H9 (cell line): ENCODE measurements at regions not wholly inside any gene's neighbourhood (a gene's known extent, or its start where the extent isn't known, plus 50 kb on each side); places are given as distances from the start of the nearest gene placed in this dataset.

Source experiments
- DNase-seq: peaks from one replicate; pipeline ENCODE4 v3.0.0-alpha.2; 2017
- H2AFZ ChIP-seq: one replicate; pipeline ENCODE4 v1.6.1; 2013; ENCODE audit warnings: mild to moderate bottlenecking, low read length, control low read depth, moderate library complexity
- H2AK5ac ChIP-seq: 2 replicates; pipeline ENCODE4 v1.6.1; 2013; ENCODE audit warnings: low read length, control low read depth, mixed read lengths; ENCODE audit not compliant: insufficient read length
- H2BK120ac ChIP-seq: one replicate; pipeline ENCODE4 v1.6.1; 2013; ENCODE audit warnings: low read depth, mild to moderate bottlenecking, low read length, control low read depth, inconsistent platforms; ENCODE audit not compliant: poor library complexity, severe bottlenecking
- H2BK12ac ChIP-seq: 2 replicates; pipeline ENCODE4 v1.6.1; 2013; ENCODE audit warnings: low read length, control low read depth, mixed read lengths, low read depth; ENCODE audit not compliant: insufficient read length
- H2BK15ac ChIP-seq: 2 replicates; pipeline ENCODE4 v1.6.1; 2013; ENCODE audit warnings: low read depth, low read length, control low read depth
- H2BK20ac ChIP-seq: one replicate; pipeline ENCODE4 v1.6.1; 2013; ENCODE audit warnings: low read depth, mild to moderate bottlenecking, low read length, control low read depth, inconsistent platforms; ENCODE audit not compliant: poor library complexity, severe bottlenecking
- H2BK5ac ChIP-seq: 2 replicates; pipeline ENCODE4 v1.6.1; 2013; ENCODE audit warnings: low read length, control low read depth, mixed read lengths; ENCODE audit not compliant: insufficient read length
- H3K14ac ChIP-seq: 2 replicates; pipeline ENCODE4 v1.6.1; 2013; ENCODE audit warnings: low read length, control low read depth; ENCODE audit not compliant: insufficient read depth
- H3K18ac ChIP-seq: 2 replicates; pipeline ENCODE4 v1.6.1; 2013; ENCODE audit warnings: low read depth, mild to moderate bottlenecking, mixed read lengths, low read length, control low read depth; ENCODE audit not compliant: insufficient read length
- H3K23ac ChIP-seq: 2 replicates; pipeline ENCODE4 v1.6.1; 2013; ENCODE audit warnings: low read length, control low read depth, mixed read lengths, low read depth; ENCODE audit not compliant: insufficient read length
- H3K23me2 ChIP-seq: 2 replicates; pipeline ENCODE4 v1.6.1; 2013; ENCODE audit warnings: low read depth, mild to moderate bottlenecking, mixed read lengths, low read length, control low read depth; ENCODE audit not compliant: insufficient read length, poor library complexity, severe bottlenecking
- H3K27ac ChIP-seq: 2 replicates; pipeline ENCODE4 v1.5.1; 2013; ENCODE audit warnings: low read length, control low read depth, mixed read lengths, low read depth; ENCODE audit not compliant: insufficient read length
- H3K27me3 ChIP-seq: 2 replicates; pipeline ENCODE4 v1.6.1; 2013; ENCODE audit warnings: low read length, control low read depth, inconsistent platforms; ENCODE audit not compliant: insufficient read depth
- H3K4ac ChIP-seq: 2 replicates; pipeline ENCODE4 v1.6.1; 2013; ENCODE audit warnings: low read depth, mild to moderate bottlenecking, control low read depth, inconsistent platforms, low read length, moderate library complexity
- H3K4me1 ChIP-seq: 2 replicates; pipeline ENCODE4 v1.6.1; 2013; ENCODE audit warnings: low read length, control low read depth, inconsistent platforms; ENCODE audit not compliant: insufficient read depth
- H3K4me2 ChIP-seq: 2 replicates; pipeline ENCODE4 v1.6.1; 2013; ENCODE audit warnings: low read length, control low read depth, mixed read lengths; ENCODE audit not compliant: insufficient read length, insufficient read depth
- H3K56ac ChIP-seq: 2 replicates; pipeline ENCODE4 v1.6.1; 2013; ENCODE audit warnings: low read depth, mild to moderate bottlenecking, mixed read lengths, low read length, control low read depth; ENCODE audit not compliant: insufficient read length
- H3K79me1 ChIP-seq: 2 replicates; pipeline ENCODE4 v1.6.1; 2013; ENCODE audit warnings: low read depth, mild to moderate bottlenecking, moderate library complexity, low read length, control low read depth, inconsistent platforms; ENCODE audit not compliant: insufficient read depth, poor library complexity, severe bottlenecking
- H3K79me2 ChIP-seq: 2 replicates; pipeline ENCODE4 v1.6.1; 2013; ENCODE audit warnings: low read length, control low read depth, inconsistent platforms; ENCODE audit not compliant: insufficient read depth
- H3K9ac ChIP-seq: 2 replicates; pipeline ENCODE4 v1.6.1; 2013; ENCODE audit warnings: low read length, control low read depth, mixed read lengths; ENCODE audit not compliant: insufficient read length; ENCODE audit errors: extremely low read depth
- H3K9me3 ChIP-seq: one replicate; pipeline ENCODE4 v1.6.1; 2013; ENCODE audit warnings: low read depth, low read length, inconsistent platforms; ENCODE audit not compliant: control insufficient read depth
- H3T11ph ChIP-seq: one replicate; pipeline ENCODE4 v1.6.1; 2013; ENCODE audit warnings: mild to moderate bottlenecking, low read length, control low read depth, inconsistent platforms
- H4K20me1 ChIP-seq: one replicate; pipeline ENCODE4 v1.6.1; 2013; ENCODE audit not compliant: control insufficient read depth, insufficient read length, insufficient read depth
- H4K5ac ChIP-seq: 2 replicates; pipeline ENCODE4 v1.6.1; 2013; ENCODE audit warnings: low read depth, mild to moderate bottlenecking, mixed read lengths, low read length, control low read depth; ENCODE audit not compliant: insufficient read length
- H4K8ac ChIP-seq: replicated peaks from 2 replicates; pipeline ENCODE4 v1.6.1; 2013; ENCODE audit warnings: low read length, control low read depth, mixed read lengths, low read depth; ENCODE audit not compliant: insufficient read length
- H4K91ac ChIP-seq: 2 replicates; pipeline ENCODE4 v1.6.1; 2013; ENCODE audit warnings: low read depth, mild to moderate bottlenecking, moderate library complexity, mixed read lengths, low read length, control low read depth; ENCODE audit not compliant: insufficient read length
- H3K27ac Mint-ChIP-seq, 3 experiments: 2 replicates in 2 of 3; 3 replicates in 1 of 3; pipeline ENCODE4 v1.8.0; 2020 to 2021; ENCODE audit warnings: mixed read lengths in 3 of 3, mild to moderate bottlenecking in 1 of 3, moderate library complexity in 1 of 3
- H3K27me3 Mint-ChIP-seq: 2 replicates; pipeline ENCODE4 v1.8.0; 2021; ENCODE audit warnings: low read depth, mild to moderate bottlenecking, moderate library complexity, mixed read lengths
- H3K36me3 Mint-ChIP-seq, 3 experiments: 2 replicates in 2 of 3; 3 replicates in 1 of 3; pipeline ENCODE4 v1.8.0; 2020 to 2021; ENCODE audit warnings: low read depth in 3 of 3, mixed read lengths in 3 of 3; ENCODE audit not compliant: insufficient read depth in 1 of 3
- H3K4me1 Mint-ChIP-seq, 2 experiments: 2 replicates each; pipeline ENCODE4 v1.8.0; 2020; ENCODE audit warnings: mixed read lengths in 2 of 2
- H3K4me3 Mint-ChIP-seq, 2 experiments: 2 replicates in 1 of 2; 3 replicates in 1 of 2; pipeline ENCODE4 v1.8.0; 2020 to 2021; ENCODE audit warnings: mild to moderate bottlenecking in 2 of 2, mixed read lengths in 2 of 2, moderate library complexity in 1 of 2
- H3K9me3 Mint-ChIP-seq, 2 experiments: 2 replicates in 1 of 2; 3 replicates in 1 of 2; pipeline ENCODE4 v1.8.0; 2020; ENCODE audit warnings: mild to moderate bottlenecking in 2 of 2, mixed read lengths in 2 of 2, moderate library complexity in 1 of 2
- CTCF ChIP-seq: fragments of 200-600 bp; sonication (generic); conservative IDR thresholded peaks from 3 replicates; pipeline ENCODE4 v1.8.0; 2021; ENCODE audit warnings: antibody characterized with exemption, mild to moderate bottlenecking
- WGBS: extraction: QIAGEN DNeasy Blood & Tissue Kit; methylation state at CpG from one replicate; pipeline ENCODE4 v1.1.7; 2013; ENCODE audit warnings: missing lambda C conversion rate, low lambda C conversion rate, mixed read lengths; ENCODE audit not compliant: insufficient read length; ENCODE audit errors: extremely low coverage; 5-methylcytosine and 5-hydroxymethylcytosine counted together

- DNase-seq, result no peak
Measured at GRCh38 chr7:153920897-153921296, 131.3 kb upstream of the DPP6 start.

More at GRCh38 chr7:153920897-153921296, 131.3 kb upstream of the DPP6 start:
- no peaks in the 10 kb centered on the region for H3K27me3 ChIP-seq
- no peak overlapping the region for H3T11ph ChIP-seq
- no peak overlapping the region for H2BK120ac ChIP-seq
- H3K27ac ChIP-seq, result no peak overlapping the region
- no peak overlapping the region for H3K4ac ChIP-seq
- no peak overlapping the region for H4K5ac ChIP-seq
- H3K79me1 ChIP-seq, result no peaks in the 10 kb centered on the region
- WGBS, result no CpG with 5 or more reads among the region's 5 CpGs
- H3K9ac ChIP-seq, result no peak overlapping the region
- H3K27ac Mint-ChIP-seq, result no peak overlapping the region
- no peak overlapping the region for H3K56ac ChIP-seq
- H3K9me3 ChIP-seq, result peaks cover 29% of the 10 kb centered on the region
- H2AFZ ChIP-seq, result no peak overlapping the region
- TF ChIP-seq CTCF, result no peak
- H3K4me1 Mint-ChIP-seq, result no peaks in the 10 kb centered on the region
- no peak overlapping the region for H4K8ac ChIP-seq
- peaks cover under 1 to 34% (median 11%) of the 10 kb centered on the region in 3 experiments; a peak in 4 of 7 replicates for H3K36me3 Mint-ChIP-seq
- H3K23me2 ChIP-seq, result no peaks in the 10 kb centered on the region
- H2BK20ac ChIP-seq, result no peak overlapping the region
- no peak overlapping the region for H3K4me2 ChIP-seq
- H3K23ac ChIP-seq, result no peak overlapping the region
- no peak overlapping the region for H2BK15ac ChIP-seq
- no peak overlapping the region for H2AK5ac ChIP-seq
- peaks cover 65 to 85% of the 10 kb centered on the region in 2 experiments for H3K9me3 Mint-ChIP-seq
- no peaks in the 10 kb centered on the region for H4K20me1 ChIP-seq
- H3K27me3 Mint-ChIP-seq, result no peaks in the 10 kb centered on the region
- no peak overlapping the region for H2BK12ac ChIP-seq
- H3K4me3 Mint-ChIP-seq, result no peak overlapping the region
- H3K4me1 ChIP-seq, result no peaks in the 10 kb centered on the region
- H2BK5ac ChIP-seq, result no peak overlapping the region
- no peak overlapping the region for H3K18ac ChIP-seq
- H4K91ac ChIP-seq, result no peak overlapping the region
- H3K79me2 ChIP-seq, result no peaks in the 10 kb centered on the region
- no peak overlapping the region for H3K14ac ChIP-seq
